Suppressor macrophage treated with lipopolysaccharide for 4 hours (primary cell): ENCODE measurements at regions not wholly inside any gene's neighbourhood (a gene's known extent, or its start where the extent isn't known, plus 50 kb on each side); places are given as distances from the start of the nearest gene placed in this dataset.
"Not testable (repeated sequence)": the region's sequence is repeated elsewhere in the genome, so short reads cannot be mapped to it uniquely, and the experiment has no call there.

Experiments used
- DNase-seq: peaks from one replicate; pipeline ENCODE4 v3.0.0-alpha.2; 2020

DNA sequence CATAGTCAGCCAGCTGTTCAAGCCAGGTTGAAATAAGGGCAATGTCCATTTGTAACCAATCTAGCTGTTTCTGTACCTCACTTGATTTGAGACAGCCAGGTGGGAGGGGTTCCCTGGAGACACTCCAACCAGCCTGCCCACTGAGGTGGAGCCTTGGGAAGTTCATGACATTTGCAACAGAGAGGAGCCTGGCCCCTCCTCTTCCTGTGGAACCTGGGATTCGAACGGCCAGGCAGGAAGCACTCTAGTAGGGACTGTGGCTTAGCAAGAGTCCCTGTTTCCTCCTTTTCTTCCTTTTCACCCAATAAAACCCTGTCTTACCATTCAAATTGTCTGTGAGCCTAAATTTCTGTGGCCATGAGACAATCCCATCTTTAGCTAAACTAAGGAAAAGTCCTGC lies 312.3 kb upstream of the NMUR2 start:
- no peak for DNase-seq

DNA sequence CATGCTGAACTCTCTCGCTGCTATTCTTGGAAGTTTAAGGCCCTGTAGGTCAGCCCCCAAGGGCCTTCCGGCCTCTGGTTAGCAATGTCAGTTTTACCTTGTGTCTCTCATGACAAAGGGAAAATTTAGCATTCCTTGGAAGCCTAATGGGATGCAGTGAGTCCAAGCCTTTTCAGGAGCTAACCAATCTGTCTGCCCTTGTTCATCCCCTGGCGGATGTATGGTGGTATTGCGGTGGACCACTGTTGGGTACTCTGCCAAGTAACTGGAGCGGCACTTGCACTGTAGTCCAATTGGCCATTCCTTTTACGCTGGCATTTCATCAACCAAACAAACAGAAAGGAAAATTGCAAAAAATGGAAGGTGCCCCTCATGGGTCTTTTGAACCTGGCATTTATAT lies 318.4 kb upstream of the NMUR2 start:
- DNase-seq: no peak

DNA sequence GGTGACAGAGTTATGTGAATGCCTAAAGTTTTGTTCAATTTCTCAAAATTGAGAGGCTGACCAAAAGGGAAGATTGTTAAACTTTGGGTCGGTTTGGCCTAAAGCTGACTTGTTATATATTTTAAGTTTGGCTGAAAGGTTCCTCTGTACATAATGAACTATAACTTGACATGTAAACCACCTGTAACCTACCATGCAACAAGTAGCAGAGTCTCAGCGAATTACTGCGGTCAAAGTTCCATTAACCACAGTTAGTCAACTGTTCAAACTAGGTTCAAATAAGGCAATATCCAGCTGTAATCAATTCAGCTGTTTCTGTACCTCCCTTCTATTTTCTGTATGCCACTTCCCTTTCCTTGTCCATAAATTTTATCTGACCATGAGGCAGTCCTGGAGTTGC lies 325.1 kb upstream of the NMUR2 start:
- no peak for DNase-seq

- no peak for DNase-seq
Observed at GRCh38 chr5:152736906-152737305, 331.8 kb upstream of the NMUR2 start.

GRCh38 chr5:152739916-152740315 lies 334.8 kb upstream of the NMUR2 start:
- no peak for DNase-seq

GRCh38 chr5:152741126-152741525 lies 336.0 kb upstream of the NMUR2 start:
- DNase-seq: not testable (repeated sequence)

DNA sequence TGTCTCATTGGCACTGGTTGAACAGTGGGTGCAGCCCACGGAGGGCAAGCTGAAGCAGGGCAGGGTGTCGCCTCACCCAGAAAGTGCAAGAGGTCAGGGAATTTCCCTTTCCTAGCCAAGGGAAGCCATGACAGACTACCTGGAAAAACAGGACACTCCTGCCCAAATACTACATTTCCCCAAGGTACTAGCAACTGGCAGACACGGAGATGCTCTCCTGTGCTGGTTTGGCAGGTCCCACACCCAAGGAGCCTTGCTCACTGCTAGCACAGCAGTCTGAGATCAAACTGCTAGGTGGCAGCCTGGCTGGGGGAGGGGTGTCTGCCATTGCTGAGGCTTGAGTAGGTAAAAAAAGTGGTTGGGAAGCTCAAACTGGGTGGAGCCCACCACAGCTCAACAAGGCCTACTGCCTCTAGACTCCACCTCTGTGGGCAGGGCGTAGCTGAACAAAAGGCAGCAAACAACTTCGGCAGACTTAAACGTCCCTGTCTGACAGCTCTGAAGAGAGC lies 382.7 kb upstream of the NMUR2 start:
- not testable (repeated sequence) for DNase-seq

DNA sequence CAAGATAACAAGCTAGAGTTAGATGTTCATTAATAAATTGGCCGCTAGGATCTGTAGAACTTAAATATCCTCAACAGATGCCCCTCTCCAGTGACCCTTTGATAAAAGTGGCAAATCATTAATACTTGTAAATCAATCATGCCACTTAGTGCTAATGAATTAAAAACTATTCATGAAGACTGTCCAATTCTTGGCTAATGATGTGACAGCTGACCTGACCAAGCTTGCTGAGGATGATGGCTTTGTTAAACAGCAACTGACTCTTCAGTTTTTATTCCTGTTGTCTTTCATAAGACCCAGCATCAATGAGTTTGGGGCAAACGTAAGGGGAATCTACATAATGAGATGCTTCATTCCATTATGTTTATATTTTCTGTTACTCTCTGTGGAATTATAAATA lies 396.8 kb upstream of the NMUR2 start:
- no peak for DNase-seq

GRCh38 chr5:152804179-152804578 lies 399.1 kb upstream of the NMUR2 start:
- DNase-seq: no peak

GRCh38 chr5:152811988-152812387 lies 406.9 kb upstream of the NMUR2 start:
- no peak for DNase-seq

DNA sequence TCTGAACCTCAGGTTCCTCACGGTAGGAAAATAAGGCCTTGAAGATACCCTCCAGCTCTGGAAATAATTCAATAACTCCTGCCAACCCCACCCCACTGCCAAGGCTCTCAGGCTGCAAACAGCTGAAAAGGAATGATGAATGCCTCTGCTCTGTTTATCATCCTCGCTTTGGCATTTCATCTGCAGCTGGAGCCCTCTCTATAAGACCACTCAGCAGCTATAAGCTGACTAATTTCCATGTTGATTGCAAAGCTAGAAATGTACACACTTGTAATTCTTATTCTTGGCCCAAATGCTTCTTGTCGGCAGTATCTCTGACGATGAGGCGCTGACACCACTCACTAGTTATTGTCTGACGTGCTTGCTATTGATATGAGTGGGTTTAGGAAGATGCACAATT lies 408.4 kb upstream of the NMUR2 start:
- no peak for DNase-seq

DNA sequence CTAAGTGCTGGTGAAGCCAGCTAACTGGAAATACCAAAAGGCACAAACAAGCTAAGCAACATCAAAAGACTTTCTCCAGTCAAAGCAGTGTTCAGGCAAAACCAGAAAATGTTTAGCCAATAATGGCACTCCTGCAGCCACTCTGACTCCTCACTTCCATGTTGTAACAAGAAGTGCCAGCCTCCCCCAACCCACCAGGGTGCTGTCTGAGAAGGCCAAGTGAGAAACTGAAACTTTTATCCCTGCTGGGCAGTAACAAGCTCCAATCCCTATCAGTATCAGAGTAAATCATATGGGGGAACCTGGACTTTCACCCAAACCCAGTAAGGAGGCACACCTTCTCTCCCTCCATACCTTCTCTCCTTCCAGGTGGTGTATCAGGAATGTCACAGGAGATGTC lies 414.8 kb upstream of the NMUR2 start:
- DNase-seq: no peak

- no peak for DNase-seq
Observed at GRCh38 chr5:152824316-152824715, 419.2 kb upstream of the NMUR2 start.

- DNase-seq: no peak
Observed at GRCh38 chr5:152838241-152838786, 433.2 kb upstream of the NMUR2 start.

GRCh38 chr5:152844713-152845112 lies 439.6 kb upstream of the NMUR2 start:
- DNase-seq: no peak

DNA sequence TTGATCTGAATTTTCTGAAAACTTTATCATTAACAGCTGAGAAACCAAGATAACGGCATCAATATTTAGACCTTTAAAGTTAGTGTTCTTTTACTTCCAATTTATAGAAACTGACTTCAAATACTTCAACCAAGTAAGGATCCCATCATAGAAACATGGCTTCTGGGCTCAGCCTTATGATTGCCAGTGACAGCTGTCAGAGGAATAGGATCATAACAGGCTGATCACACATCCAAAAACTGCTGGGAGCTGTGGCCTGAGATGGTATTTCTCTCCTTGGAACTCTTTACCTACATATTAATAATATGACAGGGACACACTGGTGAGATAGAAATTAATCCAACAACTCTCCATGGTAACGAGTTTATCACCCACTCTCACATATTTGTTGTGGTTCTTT lies 448.3 kb upstream of the NMUR2 start:
- DNase-seq: no peak

GRCh38 chr5:152855441-152855840 lies 450.4 kb upstream of the NMUR2 start:
- no peak for DNase-seq

DNA sequence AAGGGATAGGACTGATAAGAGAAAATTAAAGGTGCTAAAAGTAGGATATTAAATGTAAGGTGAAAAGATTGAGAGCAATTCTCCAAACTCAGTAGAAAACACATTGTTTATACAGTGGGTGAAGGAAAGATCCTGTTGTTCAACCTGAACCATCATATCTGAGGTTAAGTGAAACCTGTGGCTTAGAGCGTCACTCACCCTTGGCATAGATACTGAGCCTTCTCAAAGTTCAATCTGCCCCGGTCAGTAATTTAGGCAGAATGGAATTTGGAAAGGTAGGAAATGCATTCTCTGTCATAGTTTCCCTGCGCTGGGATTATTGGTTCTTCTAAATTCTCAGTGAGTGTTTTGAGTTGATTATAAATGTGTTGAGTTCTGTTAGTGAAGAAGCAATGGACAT lies 456.2 kb upstream of the NMUR2 start:
- DNase-seq: no peak

DNA sequence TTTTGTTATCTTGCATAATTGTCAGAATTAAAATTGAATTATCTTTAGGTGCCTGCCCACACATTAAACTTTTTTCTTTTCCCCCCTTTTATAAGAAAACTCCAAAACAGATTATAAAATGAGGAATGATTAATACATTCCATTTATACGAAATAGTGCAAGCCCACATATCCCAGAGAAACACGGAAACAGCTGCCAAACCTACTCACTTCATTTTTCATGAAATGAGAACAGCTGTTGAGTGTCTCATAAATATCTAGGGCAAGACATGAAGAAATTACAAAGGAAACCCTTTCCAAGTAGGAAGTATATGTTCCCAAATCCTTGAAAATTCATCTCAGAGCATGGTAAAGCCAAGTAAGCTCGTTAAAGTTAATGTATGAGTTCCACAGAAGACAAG lies 459.4 kb upstream of the NMUR2 start:
- no peak for DNase-seq

GRCh38 chr5:152864991-152865390 lies 459.9 kb upstream of the NMUR2 start:
- DNase-seq: no peak

GRCh38 chr5:152869971-152870370 lies 464.9 kb upstream of the NMUR2 start:
- no peak for DNase-seq

DNA sequence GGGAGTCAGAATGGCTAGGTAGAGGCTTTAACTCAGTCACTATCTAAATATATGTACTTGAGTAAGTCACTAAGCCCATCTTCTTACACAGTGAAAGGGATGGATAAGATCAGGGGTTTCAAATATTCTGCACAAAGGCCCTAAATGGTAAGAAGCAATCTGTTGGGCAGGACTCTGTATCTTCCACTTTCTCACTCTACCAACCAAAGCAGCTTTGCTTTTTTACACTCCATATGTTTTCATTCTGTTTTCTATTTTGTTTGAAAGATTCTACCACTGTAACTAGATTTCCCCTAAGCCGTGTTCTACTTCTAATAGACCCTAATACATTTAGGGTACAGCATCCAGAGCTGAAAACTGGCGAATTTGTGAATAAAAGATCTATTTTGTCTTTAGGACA lies 477.5 kb upstream of the NMUR2 start:
- no peak for DNase-seq

GRCh38 chr5:152883066-152883775 lies 478.1 kb upstream of the NMUR2 start:
- DNase-seq: no peak

- DNase-seq: no peak
Observed at GRCh38 chr5:152884006-152884405, 478.9 kb upstream of the NMUR2 start.

GRCh38 chr5:152900332-152900731 lies 495.3 kb upstream of the NMUR2 start:
- no peak for DNase-seq
